ENCODE measurements at regions not wholly inside any gene's neighbourhood (a gene's known extent, or its start where the extent isn't known, plus 50 kb on each side); places are given as distances from the start of the nearest gene placed in this dataset.

DNA sequence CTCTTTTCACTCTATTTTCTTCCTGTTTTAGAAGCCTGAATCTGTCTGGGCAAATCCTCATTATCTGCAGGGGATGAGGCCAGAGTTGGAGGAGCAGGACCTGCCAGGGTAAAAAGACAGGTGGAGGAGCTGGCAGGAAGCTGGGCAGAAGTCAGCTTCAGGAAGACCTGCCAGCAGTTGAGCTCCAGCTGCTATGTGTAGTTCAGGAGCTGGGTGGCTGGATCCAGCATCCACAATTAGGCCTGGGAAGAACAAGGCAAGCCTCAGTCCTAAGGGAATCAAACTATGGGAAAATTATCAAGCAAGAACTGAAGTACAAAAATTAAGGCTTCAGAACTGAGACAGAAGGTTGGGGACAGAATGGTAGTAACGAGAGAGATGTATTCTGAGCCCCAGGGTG, 174.0 kb downstream of the MREG start:
- SMC1A ChIA-PET (ENCODE audit: uncharacterized antibody, unreplicated experiment): interaction anchor here (0.6 to 4.6 kb wide), 20 partner anchors 10 to 385 kb away, joined by 3 to 43 read pairs (median 6); no protein-coding TSS in a partner anchor
- H3K9me3 ChIP-seq (replicated peaks; ENCODE audit: control insufficient read depth, insufficient read depth, low read length): no peaks in the 10 kb centered on the region; the same call in 2 of the 3 replicates
- TF ChIP-seq, protein P1, sequence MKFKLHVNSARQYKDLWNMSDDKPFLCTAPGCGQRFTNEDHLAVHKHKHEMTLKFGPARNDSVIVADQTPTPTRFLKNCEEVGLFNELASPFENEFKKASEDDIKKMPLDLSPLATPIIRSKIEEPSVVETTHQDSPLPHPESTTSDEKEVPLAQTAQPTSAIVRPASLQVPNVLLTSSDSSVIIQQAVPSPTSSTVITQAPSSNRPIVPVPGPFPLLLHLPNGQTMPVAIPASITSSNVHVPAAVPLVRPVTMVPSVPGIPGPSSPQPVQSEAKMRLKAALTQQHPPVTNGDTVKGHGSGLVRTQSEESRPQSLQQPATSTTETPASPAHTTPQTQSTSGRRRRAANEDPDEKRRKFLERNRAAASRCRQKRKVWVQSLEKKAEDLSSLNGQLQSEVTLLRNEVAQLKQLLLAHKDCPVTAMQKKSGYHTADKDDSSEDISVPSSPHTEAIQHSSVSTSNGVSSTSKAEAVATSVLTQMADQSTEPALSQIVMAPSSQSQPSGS (IDR thresholded peaks at IDR 0.05; ENCODE audit: low read length): no peak
- TF ChIP-seq ZBED1 (IDR thresholded peaks at IDR 0.05; ENCODE audit: borderline replicate concordance) (no peak), MTA3 (IDR thresholded peaks at IDR 0.05; ENCODE audit: borderline replicate concordance, low read length) (no peak), IKZF2 (IDR thresholded peaks at IDR 0.05) (no peak), SKIL (IDR thresholded peaks at IDR 0.05; ENCODE audit: low read depth, poor library complexity, severe bottlenecking) (no peak), SPI1 (IDR thresholded peaks at IDR 0.05; ENCODE audit: borderline replicate concordance, insufficient read depth, low read depth, low read length) (no peak), BRCA1 (IDR thresholded peaks at IDR 0.05; ENCODE audit: low read depth, low read length) (no peak), PAX5 (IDR thresholded peaks at IDR 0.05; ENCODE audit: borderline replicate concordance, low read depth, low read length) (no peak), TARDBP (IDR thresholded peaks at IDR 0.05; ENCODE audit: borderline replicate concordance) (no peak)
- TF ChIP-seq, protein P2, sequence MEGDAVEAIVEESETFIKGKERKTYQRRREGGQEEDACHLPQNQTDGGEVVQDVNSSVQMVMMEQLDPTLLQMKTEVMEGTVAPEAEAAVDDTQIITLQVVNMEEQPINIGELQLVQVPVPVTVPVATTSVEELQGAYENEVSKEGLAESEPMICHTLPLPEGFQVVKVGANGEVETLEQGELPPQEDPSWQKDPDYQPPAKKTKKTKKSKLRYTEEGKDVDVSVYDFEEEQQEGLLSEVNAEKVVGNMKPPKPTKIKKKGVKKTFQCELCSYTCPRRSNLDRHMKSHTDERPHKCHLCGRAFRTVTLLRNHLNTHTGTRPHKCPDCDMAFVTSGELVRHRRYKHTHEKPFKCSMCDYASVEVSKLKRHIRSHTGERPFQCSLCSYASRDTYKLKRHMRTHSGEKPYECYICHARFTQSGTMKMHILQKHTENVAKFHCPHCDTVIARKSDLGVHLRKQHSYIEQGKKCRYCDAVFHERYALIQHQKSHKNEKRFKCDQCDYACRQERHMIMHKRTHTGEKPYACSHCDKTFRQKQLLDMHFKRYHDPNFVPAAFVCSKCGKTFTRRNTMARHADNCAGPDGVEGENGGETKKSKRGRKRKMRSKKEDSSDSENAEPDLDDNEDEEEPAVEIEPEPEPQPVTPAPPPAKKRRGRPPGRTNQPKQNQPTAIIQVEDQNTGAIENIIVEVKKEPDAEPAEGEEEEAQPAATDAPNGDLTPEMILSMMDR (IDR thresholded peaks at IDR 0.05 in 2 of 3, conservative IDR thresholded peaks at IDR 0.05 in 1 of 3; ENCODE audit: control insufficient read depth in 2 of 3, extremely low read depth in 1 of 3, insufficient read depth in 1 of 3, low read depth in 3 of 3, low read length in 3 of 3): no peak
- no peak for ATAC-seq
- POLR2A ChIA-PET: interaction anchor here (0.7 to 2.9 kb wide), 3 partner anchors 42 to 214 kb away, joined by 3 to 10 read pairs (median 6); no protein-coding TSS in a partner anchor
- RAD21 ChIA-PET (ENCODE audit: unreplicated experiment): interaction anchor here (1.2 to 3.2 kb wide), 9 partner anchors 9 to 137 kb away, joined by 3 to 28 read pairs (median 6); no protein-coding TSS in a partner anchor
- no peak overlapping the region; the same call in 1 of the 2 replicates for H3K4me2 ChIP-seq (ENCODE audit: control insufficient read depth, insufficient read depth)
- in situ Hi-C loops (cut with MboI) (no loop called here), intact Hi-C loops (cut with micrococcal nuclease; ENCODE audit: unreplicated experiment) (loop anchor here (10.0 kb wide), 1 partner anchor 525 kb away; the partner anchor contains the start of gene ATIC)
- WGBS (ENCODE audit: insufficient coverage, insufficient replicate concordance, low lambda C conversion rate, missing lambda C conversion rate): 48% methylated on average over 1 of the region's 1 CpG
- no peaks in the 10 kb centered on the region for H3K79me2 ChIP-seq (ENCODE audit: control insufficient read depth, insufficient read depth, low read length)
- H3K27me3 ChIP-seq (replicated peaks in 1 of 2; ENCODE audit: control insufficient read depth in 2 of 2, insufficient read depth in 2 of 2, low read length in 1 of 2): no peaks in the 10 kb centered on the region
- no peak overlapping the region for H3K27ac ChIP-seq (ENCODE audit: control insufficient read depth, insufficient read depth)
- no peak overlapping the region for H3K4me3 ChIP-seq
- FAIRE-seq: no peak
- H3K9ac ChIP-seq (ENCODE audit: control insufficient read depth, insufficient read depth, low read length): no peak overlapping the region
- BruUV-seq (replicated peaks): no TSS peak
- no peak overlapping the region for H2AFZ ChIP-seq (ENCODE audit: control insufficient read depth, low read depth, low read length)
- no peaks in the 10 kb centered on the region for H3K36me3 ChIP-seq (ENCODE audit: control insufficient read depth in 2 of 2, insufficient read depth in 2 of 2, low read length in 1 of 2)
- CTCF ChIA-PET: interaction anchor here (0.7 to 4.1 kb wide), 10 partner anchors 8 to 169 kb away, joined by 3 to 20 read pairs (median 4); no protein-coding TSS in a partner anchor
- no peaks in the 10 kb centered on the region for H4K20me1 ChIP-seq (ENCODE audit: control insufficient read depth, insufficient read depth)
- H3K4me1 ChIP-seq (ENCODE audit: control insufficient read depth, insufficient read depth, low read length): peaks cover 26% of the 10 kb centered on the region
- no peak for DNase-seq (ENCODE audit: low read depth, low spot score)
